OCI-LY1 (cell line): ENCODE measurements at regions not wholly inside any gene's neighbourhood (a gene's known extent, or its start where the extent isn't known, plus 50 kb on each side); places are given as distances from the start of the nearest gene placed in this dataset.

Experiments
- H2AFZ ChIP-seq: fragments of 200-600 bp; sonication (generic), shearing (Covaris generic); 2 replicates; pipeline ENCODE4 v1.6.0; 2014; ENCODE audit warnings: antibody characterized with exemption, mild to moderate bottlenecking, low read length
- H3F3A ChIP-seq: fragments of 200-600 bp; sonication (generic), shearing (Covaris generic); 2 replicates; pipeline ENCODE4 v1.6.0; 2014; ENCODE audit warnings: mild to moderate bottlenecking, antibody characterized with exemption, low read length, moderate library complexity; ENCODE audit not compliant: insufficient read depth
- H3K27ac ChIP-seq: fragments of 200-600 bp; sonication (generic); 2 replicates; pipeline ENCODE4 v1.5.1; 2014; ENCODE audit warnings: low read length, mixed run types, mild to moderate bottlenecking, low read depth; ENCODE audit not compliant: poor library complexity, severe bottlenecking
- H3K27me3 ChIP-seq: fragments of 200-600 bp; sonication (generic); 2 replicates; pipeline ENCODE4 v1.6.0; 2014; ENCODE audit warnings: antibody characterized with exemption, mild to moderate bottlenecking, low read length, moderate library complexity; ENCODE audit not compliant: insufficient read depth
- H3K36me3 ChIP-seq: fragments of 200-600 bp; sonication (generic); 2 replicates; pipeline ENCODE4 v1.6.1; 2014; ENCODE audit warnings: mild to moderate bottlenecking, antibody characterized with exemption, low read length, moderate library complexity, mixed read lengths; ENCODE audit not compliant: insufficient read depth
- H3K4me1 ChIP-seq: fragments of 200-600 bp; sonication (generic); 2 replicates; pipeline ENCODE4 v1.5.1; 2014; ENCODE audit warnings: mild to moderate bottlenecking, low read length, moderate library complexity; ENCODE audit not compliant: insufficient read depth, severe bottlenecking
- H3K4me2 ChIP-seq: fragments of 200-600 bp; sonication (generic), shearing (Covaris generic); 2 replicates; pipeline ENCODE4 v1.6.1; 2014; ENCODE audit warnings: low read length
- H3K4me3 ChIP-seq: fragments of 200-600 bp; sonication (generic); 2 replicates; pipeline ENCODE4 v1.5.1; 2014; ENCODE audit warnings: low read length, low read depth, mild to moderate bottlenecking, mixed read lengths; ENCODE audit not compliant: poor library complexity, severe bottlenecking
- H3K79me2 ChIP-seq: fragments of 200-600 bp; shearing (Covaris generic); 2 replicates; pipeline ENCODE4 v1.6.1; 2016; ENCODE audit warnings: mixed run types, low read length, mixed read lengths; ENCODE audit not compliant: insufficient read depth
- H3K9ac ChIP-seq: fragments of 200-600 bp; sonication (generic), shearing (Covaris generic); 2 replicates; pipeline ENCODE4 v1.6.1; 2014; ENCODE audit warnings: mild to moderate bottlenecking, low read length, mixed read lengths
- H3K9me2 ChIP-seq: fragments of 200-600 bp; sonication (generic), shearing (Covaris generic); 2 replicates; pipeline ENCODE4 v1.6.1; 2014; ENCODE audit warnings: low read depth, mild to moderate bottlenecking, low read length, mixed read lengths
- H3K9me3 ChIP-seq: fragments of 200-600 bp; shearing (Covaris generic); 2 replicates; pipeline ENCODE4 v1.6.1; 2014; ENCODE audit warnings: low read length, mixed read lengths
- H4K20me1 ChIP-seq: fragments of 200-600 bp; sonication (generic), shearing (Covaris generic); 2 replicates; pipeline ENCODE4 v1.6.0; 2016; ENCODE audit warnings: mild to moderate bottlenecking, low read length; ENCODE audit not compliant: insufficient read depth
- CTCF ChIP-seq: fragments of 200-600 bp; sonication (generic), shearing (Covaris generic); IDR thresholded peaks from 2 replicates; pipeline ENCODE4 v1.5.1; 2017; ENCODE audit warnings: mild to moderate bottlenecking, antibody characterized with exemption, low read length, moderate library complexity, mixed read lengths
- EZH2 ChIP-seq: fragments of 200-600 bp; sonication (generic), shearing (Covaris generic); IDR thresholded peaks from 2 replicates; pipeline ENCODE4 v1.8.0; 2017; ENCODE audit warnings: borderline replicate concordance, mixed run types, mild to moderate bottlenecking, antibody characterized with exemption, low read length, moderate library complexity, mixed read lengths

GRCh38 chrY:21175505-21175904 is 335.6 kb upstream of the RBMY1B start:
- H4K20me1 ChIP-seq = no peaks in the 10 kb centered on the region
- TF ChIP-seq EZH2 (no peak), CTCF (no peak)
- H3K9me2 ChIP-seq = no peaks in the 10 kb centered on the region
- no peaks in the 10 kb centered on the region for H3K79me2 ChIP-seq
- no peaks in the 10 kb centered on the region for H3F3A ChIP-seq
- H3K4me2 ChIP-seq = no peak overlapping the region
- no peaks in the 10 kb centered on the region for H3K27me3 ChIP-seq
- no peak overlapping the region for H2AFZ ChIP-seq
- H3K4me3 ChIP-seq = no peak overlapping the region
- H3K4me1 ChIP-seq = no peaks in the 10 kb centered on the region
- no peaks in the 10 kb centered on the region for H3K36me3 ChIP-seq
- H3K27ac ChIP-seq = no peak overlapping the region
- H3K9me3 ChIP-seq = no peaks in the 10 kb centered on the region
- no peak overlapping the region for H3K9ac ChIP-seq

- H3K4me2 ChIP-seq = no peak overlapping the region
- H3K27ac ChIP-seq = no peak overlapping the region
- no peaks in the 10 kb centered on the region for H3K9me3 ChIP-seq
- no peaks in the 10 kb centered on the region for H3K79me2 ChIP-seq
- no peak overlapping the region for H3K9ac ChIP-seq
- H3K9me2 ChIP-seq = no peaks in the 10 kb centered on the region
- TF ChIP-seq CTCF = no peak
- no peak for TF ChIP-seq EZH2
- no peaks in the 10 kb centered on the region for H3K36me3 ChIP-seq
- no peak overlapping the region for H3K4me3 ChIP-seq
- no peak overlapping the region for H2AFZ ChIP-seq
- H3K27me3 ChIP-seq = no peaks in the 10 kb centered on the region
- H4K20me1 ChIP-seq = no peaks in the 10 kb centered on the region
- H3K4me1 ChIP-seq = no peaks in the 10 kb centered on the region
- H3F3A ChIP-seq = no peaks in the 10 kb centered on the region
Observed at GRCh38 chrY:21177306-21177800, 333.8 kb upstream of the RBMY1B start.

- no peaks in the 10 kb centered on the region for H3F3A ChIP-seq
- H3K9me3 ChIP-seq = no peaks in the 10 kb centered on the region
- H3K4me2 ChIP-seq = no peak overlapping the region
Observed at GRCh38 chrY:21178281-21178680, 332.9 kb upstream of the RBMY1B start.

More at GRCh38 chrY:21178281-21178680, 332.9 kb upstream of the RBMY1B start:
- H3K4me3 ChIP-seq = no peak overlapping the region
- H2AFZ ChIP-seq = no peak overlapping the region
- no peaks in the 10 kb centered on the region for H3K4me1 ChIP-seq
- H3K9me2 ChIP-seq = no peaks in the 10 kb centered on the region
- H3K27me3 ChIP-seq = no peaks in the 10 kb centered on the region
- no peaks in the 10 kb centered on the region for H3K36me3 ChIP-seq
- H4K20me1 ChIP-seq = no peaks in the 10 kb centered on the region
- H3K27ac ChIP-seq = no peak overlapping the region
- no peak overlapping the region for H3K9ac ChIP-seq
- no peak for TF ChIP-seq CTCF
- TF ChIP-seq EZH2 = no peak
- no peaks in the 10 kb centered on the region for H3K79me2 ChIP-seq
